Right lobe of liver (tissue), 6 donors: ENCODE measurements at regions not wholly inside any gene's neighbourhood (a gene's known extent, or its start where the extent isn't known, plus 50 kb on each side); places are given as distances from the start of the nearest gene placed in this dataset.
"Not testable (repeated sequence)": the region's sequence is repeated elsewhere in the genome, so short reads cannot be mapped to it uniquely, and the experiment has no call there.

Experiments used
- ATAC-seq, 4 donors: fragments of 200-7000 bp; cut with Tn5 transposase; one replicate each; pipeline ENCODE4 v1.9.1; 2020; ENCODE audit warnings: mild to moderate bottlenecking in 4 of 4, moderate library complexity in 4 of 4
- DNase-seq, 3 donors: peaks; one replicate each; pipeline ENCODE4 v3.0.0-alpha.2; 2020
- H3K27ac ChIP-seq, 3 donors: fragments of 200-600 bp; one replicate each; pipeline ENCODE4 v1.8.0; 2022
- H3K27me3 ChIP-seq, 2 donors: fragments of 200-600 bp; one replicate each; pipeline ENCODE4 v1.8.0; 2022
- H3K36me3 ChIP-seq, 4 donors: fragments of 200-600 bp; sonication (generic) in 1 of 4; one replicate each; pipeline versions ENCODE4 v1.5.1 to v1.8.0; 2017 to 2022; ENCODE audit warnings: control low read depth in 1 of 4
- H3K4me1 ChIP-seq, 4 donors: fragments of 200-600 bp; sonication (generic) in 1 of 4; one replicate each; pipeline versions ENCODE4 v1.5.1 to v1.8.0; 2017 to 2022; ENCODE audit warnings: control low read depth in 1 of 4
- H3K4me3 ChIP-seq, 3 donors: fragments of 200-600 bp; one replicate each; pipeline ENCODE4 v1.8.0; 2022
- H3K9me3 ChIP-seq, 4 donors: fragments of 200-600 bp; sonication (generic) in 1 of 4; one replicate each; pipeline versions ENCODE4 v1.5.1 to v1.8.0; 2017 to 2022; ENCODE audit warnings: control low read depth in 1 of 4
- CTCF ChIP-seq, 4 donors: fragments of 200-600 bp in 3 of 4; fragments of 450-650 bp in 1 of 4; IDR thresholded peaks; one replicate each; pipeline versions ENCODE4 v1.5.1 to v1.8.0; 2016 to 2022; ENCODE audit warnings: antibody characterized with exemption in 4 of 4, mild to moderate bottlenecking in 2 of 4
- POLR2A ChIP-seq: fragments of 450-650 bp; IDR thresholded peaks from one replicate; pipeline ENCODE4 v1.6.1; 2017; ENCODE audit warnings: antibody characterized with exemption, mild to moderate bottlenecking
- WGBS: methylation state at CpG from one replicate; pipeline ENCODE4 v1.1.6; 2018; ENCODE audit warnings: low coverage, low lambda C conversion rate; ENCODE audit not compliant: insufficient coverage; ENCODE audit errors: missing lambda C conversion rate; 5-methylcytosine and 5-hydroxymethylcytosine counted together
- intact Hi-C, 2 donors: fragments of 100-400 bp; cut with DNase I; formaldehyde crosslinking; loops; one replicate each; pipeline versions ENCODE4 v1.11.2 to v1.14.1; 2022
- donor health status: DM: no; HTN: yes; CAD: no.
- donor health status: DM: no; HTN: no; CAD: no.
- donor health status: DM: no; HTN: no; CAD: no.
- donor health status: DM: no; HTN: yes; CAD: no.
- donor health status: DM: no; HTN: yes; CAD: no.

GRCh38 chr1:14165371-14165801 is 433.1 kb upstream of the KAZN start:
- intact Hi-C loops = no loop called here
- ATAC-seq = no peak
- no peak for DNase-seq
- Histone ChIP-seq H3K4me1 (no peaks in the 10 kb centered on the region), H3K36me3 (no peaks in the 10 kb centered on the region), H3K27ac (no peak overlapping the region), H3K9me3 (no peaks in the 10 kb centered on the region), H3K27me3 (no peaks in the 10 kb centered on the region), H3K4me3 (no peak overlapping the region)
- 9% methylated on average over 2 of the region's 2 CpGs for WGBS
- TF ChIP-seq CTCF (IDR thresholded peaks at IDR 0.05) (no peak), POLR2A (no peak)

- H3K27me3 ChIP-seq = no peaks in the 10 kb centered on the region
- no peaks in the 10 kb centered on the region for H3K36me3 ChIP-seq
- no peak for TF ChIP-seq CTCF (IDR thresholded peaks at IDR 0.05)
- TF ChIP-seq POLR2A = no peak
- no peaks in the 10 kb centered on the region for H3K9me3 ChIP-seq
- intact Hi-C loops = no loop called here
- ATAC-seq (no peak), DNase-seq (no peak)
- WGBS = 62% methylated on average over 10 of the region's 10 CpGs
- no peaks in the 10 kb centered on the region for H3K4me1 ChIP-seq
- H3K4me3 ChIP-seq = no peak overlapping the region
- H3K27ac ChIP-seq = no peak overlapping the region
Measured at GRCh38 chr1:14167884-14168283, 430.6 kb upstream of the KAZN start.

- intact Hi-C loops = no loop called here
- Histone ChIP-seq H3K4me1 (no peaks in the 10 kb centered on the region), H3K4me3 (no peak overlapping the region), H3K36me3 (no peaks in the 10 kb centered on the region), H3K27me3 (no peaks in the 10 kb centered on the region), H3K27ac (no peak overlapping the region), H3K9me3 (no peaks in the 10 kb centered on the region)
- DNase-seq (no peak), ATAC-seq (no peak)
- WGBS = 58% methylated on average over 7 of the region's 10 CpGs
- TF ChIP-seq CTCF (IDR thresholded peaks at IDR 0.05) (no peak), POLR2A (no peak)
Measured at GRCh38 chr1:14168326-14169063, 430.0 kb upstream of the KAZN start.

- TF ChIP-seq CTCF (IDR thresholded peaks at IDR 0.05) = no peak
- TF ChIP-seq POLR2A = no peak
- Histone ChIP-seq H3K27me3 (peaks cover 0 to 5% of the 10 kb centered on the region in 2 donors), H3K27ac (no peak overlapping the region), H3K4me1 (no peaks in the 10 kb centered on the region), H3K9me3 (no peaks in the 10 kb centered on the region), H3K4me3 (no peak overlapping the region), H3K36me3 (no peaks in the 10 kb centered on the region)
- intact Hi-C loops = no loop called here
- ATAC-seq (no peak), DNase-seq (no peak)
- 60% methylated on average over 5 of the region's 5 CpGs for WGBS
Measured at GRCh38 chr1:14173598-14173997, 424.9 kb upstream of the KAZN start.

- intact Hi-C loops, ATAC-seq: not testable (repeated sequence)
- 56% methylated on average over 5 of the region's 5 CpGs for WGBS
Measured at GRCh38 chr1:14177866-14178265, 420.6 kb upstream of the KAZN start.

More at GRCh38 chr1:14177866-14178265, 420.6 kb upstream of the KAZN start:
- not testable (repeated sequence) for H3K27ac ChIP-seq, H3K4me3 ChIP-seq, H3K27me3 ChIP-seq, H3K9me3 ChIP-seq, DNase-seq, H3K36me3 ChIP-seq, H3K4me1 ChIP-seq
